ENCODE measurements at regions not wholly inside any gene's neighbourhood (a gene's known extent, or its start where the extent isn't known, plus 50 kb on each side); places are given as distances from the start of the nearest gene placed in this dataset.

- TF ChIP-seq CTCF (IDR thresholded peaks at IDR 0.05) (no peak), POLR2A (IDR thresholded peaks at IDR 0.05) (no peak)
Measured at GRCh38 chr5:56712895-56713591, 102.3 kb upstream of the MAP3K1 start.

All from testis (tissue), 2 donors.